ENCODE measurements at regions not wholly inside any gene's neighbourhood (a gene's known extent, or its start where the extent isn't known, plus 50 kb on each side); places are given as distances from the start of the nearest gene placed in this dataset.

- no peak for TF ChIP-seq TFE3 (CRISPR knock-in tag; IDR thresholded peaks at IDR 0.05)
- TF ChIP-seq GRHL1 (CRISPR knock-in tag; conservative IDR thresholded peaks at IDR 0.05) = no peak
- no peak for TF ChIP-seq NFRKB (IDR thresholded peaks at IDR 0.05)
- TF ChIP-seq FOXA1 (IDR thresholded peaks at IDR 0.05) = no peak
- no peak for TF ChIP-seq FOXA1 (CRISPR knock-in tag; IDR thresholded peaks at IDR 0.05)
- no peak for TF ChIP-seq ZNF121 (CRISPR knock-in tag; IDR thresholded peaks at IDR 0.05)
- no peak for TF ChIP-seq CBFB (CRISPR knock-in tag; IDR thresholded peaks at IDR 0.05)
- TF ChIP-seq FOXO1 (CRISPR knock-in tag; IDR thresholded peaks at IDR 0.05) = no peak
- no peak for TF ChIP-seq ZBTB10 (CRISPR knock-in tag; IDR thresholded peaks at IDR 0.05; ENCODE audit: borderline replicate concordance)
Measured at GRCh38 chr1:81597720-81598426, 202.9 kb upstream of the ADGRL2 start (continued).

Measured in HepG2 (cell line).